Endothelial cell of umbilical vein (primary cell): ENCODE measurements at regions not wholly inside any gene's neighbourhood (a gene's known extent, or its start where the extent isn't known, plus 50 kb on each side); places are given as distances from the start of the nearest gene placed in this dataset.

Experiments
- BruUV-seq: library from RNA; stranded (reverse); fragments of 400-500 nt; replicated peaks from 2 replicates; lab custom pipeline; 2021; lab: Mats Ljungman, UMichigan
- CTCF ChIA-PET: fragments of 300-600, 350-600 bp; sonication (Branson Sonifier 250); formaldehyde crosslinking; loops from one replicate; lab custom pipeline; 2021; ENCODE audit warnings: antibody characterized with exemption, inconsistent platforms; lab: Charles Lee
- POLR2A ChIA-PET: fragments of 300-600, 350-600 bp; sonication (Branson Sonifier 250); formaldehyde crosslinking; loops from one replicate; lab custom pipeline; 2021; ENCODE audit warnings: antibody characterized with exemption, inconsistent platforms; lab: Charles Lee
- DNase-seq: peaks from one replicate; pipeline ENCODE4 v3.0.0-alpha.2; 2011; ENCODE audit warnings: low read depth, low spot score
- FAIRE-seq: peaks from 2 replicates; lab custom pipeline; 2011; peaks lifted over from hg19 to GRCh38; lab: Jason Lieb, UNC
- H2AFZ ChIP-seq: 2 replicates; pipeline ENCODE4 v1.6.0; 2012; ENCODE audit warnings: low read depth, low read length, control low read depth, inconsistent platforms
- H3K27ac ChIP-seq: 2 replicates; pipeline ENCODE4 v1.5.1; 2011; ENCODE audit warnings: low read depth, mild to moderate bottlenecking, control low read depth, low read length, moderate library complexity; ENCODE audit not compliant: insufficient read depth
- H3K27me3 ChIP-seq, 2 experiments: 2 replicates each; pipeline versions ENCODE4 v1.6.0 to v1.6.1; 2011; ENCODE audit warnings: low read length in 2 of 2, mixed read lengths in 1 of 2; ENCODE audit not compliant: control insufficient read depth in 2 of 2, insufficient read depth in 2 of 2
- H3K36me3 ChIP-seq, 2 experiments: 2 replicates in 1 of 2; 3 replicates in 1 of 2; pipeline ENCODE4 v1.5.1; 2011; ENCODE audit warnings: low read length in 2 of 2, mild to moderate bottlenecking in 1 of 2, moderate library complexity in 1 of 2; ENCODE audit not compliant: control insufficient read depth in 2 of 2, insufficient read depth in 2 of 2; ENCODE audit errors: extremely low read depth in 1 of 2
- H3K4me1 ChIP-seq: 3 replicates; pipeline ENCODE4 v1.5.1; 2011; ENCODE audit warnings: mild to moderate bottlenecking, low read length; ENCODE audit not compliant: control insufficient read depth, insufficient read depth; ENCODE audit errors: extremely low read depth
- H3K4me2 ChIP-seq: 2 replicates; pipeline ENCODE4 v1.6.1; 2011; ENCODE audit warnings: low read length, control low read depth, mixed read lengths; ENCODE audit not compliant: insufficient read depth
- H3K4me3 ChIP-seq, 3 experiments: fragments of 200-600 bp in 1 of 3; sonication (generic), shearing (Covaris generic) in 1 of 3; replicated peaks in 1 of 3; 2 replicates each; pipeline ENCODE4 v1.5.1; 2011 to 2016; ENCODE audit warnings: control low read depth in 3 of 3, low read length in 3 of 3, mild to moderate bottlenecking in 2 of 3, inconsistent platforms in 1 of 3, low read depth in 1 of 3, moderate library complexity in 1 of 3; ENCODE audit not compliant: insufficient read depth in 1 of 3
- H3K79me2 ChIP-seq: 2 replicates; pipeline ENCODE4 v1.6.0; 2012; ENCODE audit warnings: low read length, inconsistent platforms; ENCODE audit not compliant: control insufficient read depth, insufficient read depth
- H3K9ac ChIP-seq: replicated peaks from 2 replicates; pipeline ENCODE3; 2011; ENCODE audit warnings: low read length, control low read depth; ENCODE audit not compliant: insufficient read depth; ENCODE audit errors: extremely low read depth
- H3K9me1 ChIP-seq: replicated peaks from 3 replicates; pipeline ENCODE4 v1.6.0; 2011; ENCODE audit warnings: mild to moderate bottlenecking, low read length; ENCODE audit not compliant: control insufficient read depth, insufficient read depth; ENCODE audit errors: extremely low read depth
- H3K9me3 ChIP-seq: replicated peaks from 2 replicates; pipeline ENCODE4 v1.5.1; 2012; ENCODE audit warnings: low read length, inconsistent platforms; ENCODE audit not compliant: control insufficient read depth, insufficient read depth
- H4K20me1 ChIP-seq: replicated peaks from 2 replicates; pipeline ENCODE3; 2011; ENCODE audit warnings: mild to moderate bottlenecking, low read length; ENCODE audit not compliant: control insufficient read depth, insufficient read depth; ENCODE audit errors: extremely low read depth
- GATA2 ChIP-seq: IDR thresholded peaks from 2 replicates; pipeline ENCODE4 v1.7.0; 2011; ENCODE audit warnings: low read depth, mild to moderate bottlenecking, moderate library complexity, mixed read lengths, low read length; ENCODE audit not compliant: insufficient read length, insufficient read depth
- POLR2A ChIP-seq: IDR thresholded peaks from 2 replicates; pipeline ENCODE4 v1.6.1; 2012; ENCODE audit warnings: low read depth, mild to moderate bottlenecking, control low read depth, low read length
- POLR2AphosphoS5 ChIP-seq: IDR thresholded peaks from 2 replicates; pipeline ENCODE4 v1.6.1; 2012; ENCODE audit warnings: low read depth, mild to moderate bottlenecking, control low read depth, low read length, moderate library complexity; ENCODE audit not compliant: insufficient read depth
- dilution Hi-C: fragments of 300-500 bp; cut with MboI; formaldehyde crosslinking; loops from one replicate; pipeline ENCODE4 v1.15.0; 2019; ENCODE audit warnings: low sequenced_read_pairs; ENCODE audit not compliant: extremely low pct_ligation_motif_present
- intact Hi-C: fragments of 100-400 bp; cut with micrococcal nuclease; formaldehyde crosslinking; loops from one replicate; pipeline ENCODE4 v1.10.0; 2022
- TF ChIP-seq, protein P1 (sequence below), 2 donors: IDR thresholded peaks; 1 replicate in 1 of 2; 2 replicates in 1 of 2; pipeline ENCODE4 v1.5.1; 2011; ENCODE audit warnings: low read length in 2 of 2, mild to moderate bottlenecking in 2 of 2, moderate library complexity in 2 of 2, control low read depth in 1 of 2, inconsistent platforms in 1 of 2, low read depth in 1 of 2; ENCODE audit not compliant: insufficient read depth in 1 of 2; ENCODE audit errors: extremely low read depth in 1 of 2
- TF ChIP-seq, protein P2 (sequence below): IDR thresholded peaks from 2 replicates; pipeline ENCODE4 v1.6.1; 2011; ENCODE audit not compliant: insufficient read depth, insufficient read length

DNA sequence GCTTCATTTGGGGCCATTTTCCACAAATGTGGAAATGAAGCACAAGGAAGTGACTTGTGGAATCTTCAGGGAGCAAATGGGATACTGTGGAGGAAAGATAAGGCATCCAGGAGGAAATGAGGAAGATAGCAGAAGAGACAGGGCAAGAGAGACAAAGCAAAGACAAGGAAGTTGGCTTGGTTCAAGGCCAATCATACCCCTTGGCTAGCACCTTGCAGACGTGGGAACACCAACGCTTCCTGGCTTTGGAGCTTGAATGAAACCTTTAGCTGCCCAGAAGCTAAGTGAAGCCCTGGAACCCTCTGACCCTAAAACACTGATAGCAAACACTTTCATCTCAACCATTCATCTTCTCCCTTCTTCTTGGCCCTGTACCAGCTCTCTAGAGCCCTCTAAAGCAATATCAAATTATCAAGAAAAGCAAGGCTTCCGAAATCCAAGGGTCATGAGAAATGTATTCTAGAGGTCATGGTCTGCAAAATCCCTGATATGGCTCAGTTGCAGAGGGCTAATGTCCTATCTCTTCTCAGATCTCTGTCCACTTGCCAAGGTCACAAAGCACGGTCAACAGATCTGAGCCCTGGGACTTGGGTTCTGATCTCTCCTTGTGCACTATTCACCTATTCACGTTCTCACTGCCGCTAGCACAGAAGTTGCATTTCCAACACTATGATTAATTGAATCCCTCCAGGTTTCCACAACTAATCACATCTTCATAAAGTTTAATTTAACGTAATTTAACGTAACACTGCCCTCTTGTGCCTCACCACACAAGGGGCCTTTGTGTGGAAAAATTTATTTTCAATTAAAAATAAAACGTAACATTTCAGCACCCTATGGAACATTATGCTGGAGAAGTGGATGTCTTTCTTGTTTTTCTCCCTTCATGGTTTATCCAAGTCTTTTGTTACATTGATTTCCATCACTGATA lies 557.6 kb upstream of the ADAMTS9 start:
- intact Hi-C loops (loop anchor here (1.0 to 10.0 kb wide), 3 partner anchors 523 to 712 kb away; partner anchors contain the start of gene ADAMTS9), dilution Hi-C loops (loop anchor here (10.0 kb wide), 1 partner anchor 711 kb away; no protein-coding TSS in a partner anchor)
- H3K27ac ChIP-seq = no peak overlapping the region
- H4K20me1 ChIP-seq = no peaks in the 10 kb centered on the region
- CTCF ChIA-PET = interaction anchor here (0.7 to 3.7 kb wide), 17 partner anchors 10 to 726 kb away, joined by 3 to 56 read pairs (median 3); no protein-coding TSS in a partner anchor
- TF ChIP-seq POLR2A (no peak), GATA2 (peak; percentile 61), POLR2AphosphoS5 (no peak)
- TF ChIP-seq, protein P1, sequence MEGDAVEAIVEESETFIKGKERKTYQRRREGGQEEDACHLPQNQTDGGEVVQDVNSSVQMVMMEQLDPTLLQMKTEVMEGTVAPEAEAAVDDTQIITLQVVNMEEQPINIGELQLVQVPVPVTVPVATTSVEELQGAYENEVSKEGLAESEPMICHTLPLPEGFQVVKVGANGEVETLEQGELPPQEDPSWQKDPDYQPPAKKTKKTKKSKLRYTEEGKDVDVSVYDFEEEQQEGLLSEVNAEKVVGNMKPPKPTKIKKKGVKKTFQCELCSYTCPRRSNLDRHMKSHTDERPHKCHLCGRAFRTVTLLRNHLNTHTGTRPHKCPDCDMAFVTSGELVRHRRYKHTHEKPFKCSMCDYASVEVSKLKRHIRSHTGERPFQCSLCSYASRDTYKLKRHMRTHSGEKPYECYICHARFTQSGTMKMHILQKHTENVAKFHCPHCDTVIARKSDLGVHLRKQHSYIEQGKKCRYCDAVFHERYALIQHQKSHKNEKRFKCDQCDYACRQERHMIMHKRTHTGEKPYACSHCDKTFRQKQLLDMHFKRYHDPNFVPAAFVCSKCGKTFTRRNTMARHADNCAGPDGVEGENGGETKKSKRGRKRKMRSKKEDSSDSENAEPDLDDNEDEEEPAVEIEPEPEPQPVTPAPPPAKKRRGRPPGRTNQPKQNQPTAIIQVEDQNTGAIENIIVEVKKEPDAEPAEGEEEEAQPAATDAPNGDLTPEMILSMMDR (IDR thresholded peaks at IDR 0.05; ENCODE audit: extremely low read depth in 1 of 2, insufficient read depth in 1 of 2, low read depth in 1 of 2, low read length in 2 of 2) = peak; percentile 26 to 33
- TF ChIP-seq, protein P2, sequence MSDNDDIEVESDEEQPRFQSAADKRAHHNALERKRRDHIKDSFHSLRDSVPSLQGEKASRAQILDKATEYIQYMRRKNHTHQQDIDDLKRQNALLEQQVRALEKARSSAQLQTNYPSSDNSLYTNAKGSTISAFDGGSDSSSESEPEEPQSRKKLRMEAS = no peak
- no peaks in the 10 kb centered on the region for H3K79me2 ChIP-seq
- no peaks in the 10 kb centered on the region for H3K9me3 ChIP-seq
- no peak overlapping the region for H2AFZ ChIP-seq
- DNase-seq = peak; percentile 59
- H3K36me3 ChIP-seq = no peaks in the 10 kb centered on the region
- no peak overlapping the region for H3K4me3 ChIP-seq
- H3K4me2 ChIP-seq = no peak overlapping the region
- no peaks in the 10 kb centered on the region for H3K4me1 ChIP-seq
- FAIRE-seq = peak; percentile 18
- H3K27me3 ChIP-seq = no peaks in the 10 kb centered on the region
- no peak overlapping the region for H3K9ac ChIP-seq
- BruUV-seq = no TSS peak
- H3K9me1 ChIP-seq = no peaks in the 10 kb centered on the region
- POLR2A ChIA-PET = no interaction called here
